ENCODE measurements at regions not wholly inside any gene's neighbourhood (a gene's known extent, or its start where the extent isn't known, plus 50 kb on each side); places are given as distances from the start of the nearest gene placed in this dataset.

DNA sequence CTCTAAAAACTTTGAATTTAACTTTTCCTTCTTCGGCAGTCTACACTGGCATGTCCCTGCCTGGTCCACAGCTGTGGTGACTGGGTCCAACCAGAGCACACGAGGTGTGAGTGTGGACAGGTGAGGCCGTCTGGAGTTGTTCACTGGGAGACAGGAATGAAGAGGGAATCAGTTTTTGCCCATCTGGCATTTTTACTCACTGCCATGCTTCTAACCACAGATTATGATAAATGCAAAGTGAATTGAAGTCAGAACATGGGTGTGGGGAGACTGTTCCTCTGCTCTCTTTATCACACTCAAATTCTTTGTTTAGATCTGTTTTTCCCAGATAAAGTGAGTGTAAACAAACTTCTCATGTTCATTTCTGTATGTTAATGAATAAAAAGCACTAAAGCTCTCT is 54.7 kb upstream of the PIEZO2 start:
- Histone ChIP-seq H3K9me3 (ENCODE audit: insufficient read depth, low read length) (no peaks in the 10 kb centered on the region), H3K36me3 (ENCODE audit: insufficient read depth, insufficient read length, low read length) (no peaks in the 10 kb centered on the region), H3K9ac (ENCODE audit: insufficient read length, low read depth) (no peak overlapping the region), H3K4me1 (ENCODE audit: insufficient read depth, insufficient read length) (no peaks in the 10 kb centered on the region), H3K4me3 (ENCODE audit: insufficient read length, low read depth) (no peak overlapping the region), H3K27me3 (ENCODE audit: insufficient read depth, insufficient read length) (no peaks in the 10 kb centered on the region)
- DNase-seq (ENCODE audit: low read depth, low spot score) = no peak
- no peak for TF ChIP-seq YY1 (IDR thresholded peaks at IDR 0.05; ENCODE audit: insufficient read depth, insufficient read length)
- no peak for TF ChIP-seq ZNF274 (IDR thresholded peaks at IDR 0.05; ENCODE audit: low read depth, low read length)
- TF ChIP-seq SUZ12 (IDR thresholded peaks at IDR 0.05; ENCODE audit: extremely low read depth, insufficient read depth, insufficient read length) = no peak

GRCh38 chr18:11199477-11199876 is 50.1 kb upstream of the PIEZO2 start:
- DNase-seq (ENCODE audit: low read depth, low spot score) = no peak
- H3K9me3 ChIP-seq (ENCODE audit: insufficient read depth, low read length) = no peaks in the 10 kb centered on the region
- no peak overlapping the region for H3K4me3 ChIP-seq (ENCODE audit: insufficient read length, low read depth)
- H3K36me3 ChIP-seq (ENCODE audit: insufficient read depth, insufficient read length, low read length) = no peaks in the 10 kb centered on the region
- no peaks in the 10 kb centered on the region for H3K27me3 ChIP-seq (ENCODE audit: insufficient read depth, insufficient read length)
- TF ChIP-seq YY1 (IDR thresholded peaks at IDR 0.05; ENCODE audit: insufficient read depth, insufficient read length) (no peak), ZNF274 (IDR thresholded peaks at IDR 0.05; ENCODE audit: low read depth, low read length) (no peak), SUZ12 (IDR thresholded peaks at IDR 0.05; ENCODE audit: extremely low read depth, insufficient read depth, insufficient read length) (no peak)
- H3K4me1 ChIP-seq (ENCODE audit: insufficient read depth, insufficient read length) = no peaks in the 10 kb centered on the region
- no peak overlapping the region for H3K9ac ChIP-seq (ENCODE audit: insufficient read length, low read depth)
